K562 (cell line): ENCODE measurements at regions not wholly inside any gene's neighbourhood (a gene's known extent, or its start where the extent isn't known, plus 50 kb on each side); places are given as distances from the start of the nearest gene placed in this dataset.

ENCODE experiments used
- ATAC-seq: fragments of 200-7000 bp; cut with Tn5 transposase; 3 replicates; pipeline ENCODE4 v1.9.1; 2020; ENCODE audit warnings: moderate library complexity
- BruUV-seq: library from RNA; stranded (reverse); fragments of 400-500 nt; replicated peaks from 2 replicates; lab custom pipeline; 2021; lab: Mats Ljungman, UMichigan
- CTCF ChIA-PET: fragments of 300-600 bp; formaldehyde crosslinking; extraction: SDS; loops from one replicate; lab custom pipeline; 2021; ENCODE audit warnings: low intra/inter-chr PET ratio; lab: Yijun Ruan, JAX
- POLR2A ChIA-PET: fragments of 300-600, 350-650 bp; sonication (Branson Sonifier 250); formaldehyde crosslinking; extraction: SDS; loops from one replicate; lab custom pipeline; 2021; ENCODE audit warnings: antibody characterized with exemption, inconsistent platforms; lab: Yijun Ruan, JAX
- DNase-seq, 4 experiments: peaks; one replicate each; pipeline versions ENCODE4 v3.0.0 to v3.0.0-alpha.2; 2011 to 2018; ENCODE audit warnings: low spot score in 3 of 4, mixed read lengths in 3 of 4; ENCODE audit errors: extremely low read depth in 1 of 4
- FAIRE-seq: peaks from 2 replicates; lab custom pipeline; 2011; peaks lifted over from hg19 to GRCh38; lab: Jason Lieb, UNC
- H2AFZ ChIP-seq: 2 replicates; pipeline ENCODE4 v1.6.0; 2011; ENCODE audit warnings: low read depth, low read length, control low read depth, inconsistent platforms
- H3K27ac ChIP-seq: fragments of 200-600 bp; 3 replicates; pipeline ENCODE4 v1.8.0; 2011; ENCODE audit warnings: low read depth, mild to moderate bottlenecking, control low read depth, inconsistent platforms, low read length, moderate library complexity, mixed read lengths; ENCODE audit errors: extremely low read depth
- H3K27me3 ChIP-seq, 2 experiments: fragments of 300-600 bp in 1 of 2; 2 replicates in 1 of 2; 3 replicates in 1 of 2; pipeline versions ENCODE4 v1.6.0 to v1.8.0; 2011; ENCODE audit warnings: inconsistent platforms in 2 of 2, low read length in 2 of 2, mild to moderate bottlenecking in 1 of 2, mixed read lengths in 1 of 2, moderate library complexity in 1 of 2; ENCODE audit not compliant: control insufficient read depth in 2 of 2, insufficient read depth in 2 of 2
- H3K36me3 ChIP-seq: fragments of 300-600 bp; 3 replicates; pipeline ENCODE4 v1.8.0; 2011; ENCODE audit warnings: mild to moderate bottlenecking, low read length, inconsistent platforms; ENCODE audit not compliant: control insufficient read depth, insufficient read depth
- H3K4me1 ChIP-seq, 2 experiments: fragments of 200-600 bp in 1 of 2; replicated peaks in 1 of 2; 2 replicates in 1 of 2; 3 replicates in 1 of 2; pipeline versions ENCODE4 v1.5.1 to v1.8.0; 2011; ENCODE audit warnings: inconsistent platforms in 2 of 2, low read length in 2 of 2, mild to moderate bottlenecking in 1 of 2, mixed read lengths in 1 of 2, moderate library complexity in 1 of 2; ENCODE audit not compliant: control insufficient read depth in 2 of 2, insufficient read depth in 2 of 2
- H3K4me2 ChIP-seq: 2 replicates; pipeline ENCODE4 v1.6.1; 2011; ENCODE audit warnings: low read length, control low read depth, inconsistent platforms, mixed read lengths; ENCODE audit not compliant: insufficient read depth
- H3K4me3 ChIP-seq: fragments of 200-600 bp; sonication (generic), shearing (Covaris generic); 2 replicates; pipeline ENCODE4 v1.5.1; 2016; ENCODE audit warnings: control low read depth, inconsistent platforms
- H3K79me2 ChIP-seq: fragments of 200-600 bp; 3 replicates; pipeline ENCODE4 v1.8.0; 2011; ENCODE audit warnings: low read length, inconsistent platforms; ENCODE audit not compliant: control insufficient read depth, insufficient read depth
- H3K9ac ChIP-seq, 2 experiments: 2 replicates each; pipeline versions ENCODE4 v1.6.0 to v1.6.1; 2011; ENCODE audit warnings: low read depth in 2 of 2, low read length in 2 of 2, control low read depth in 1 of 2, inconsistent platforms in 1 of 2, mild to moderate bottlenecking in 1 of 2, mixed read lengths in 1 of 2; ENCODE audit not compliant: insufficient read depth in 1 of 2
- H3K9me1 ChIP-seq: one replicate; pipeline ENCODE4 v1.6.0; 2011; ENCODE audit warnings: inconsistent platforms, mild to moderate bottlenecking, low read length, moderate library complexity; ENCODE audit not compliant: control insufficient read depth, insufficient read depth
- H3K9me3 ChIP-seq: replicated peaks from 2 replicates; pipeline ENCODE4 v1.5.1; 2011; ENCODE audit warnings: low read depth, low read length, inconsistent platforms; ENCODE audit not compliant: control insufficient read depth, insufficient read depth
- H4K20me1 ChIP-seq: replicated peaks from 2 replicates; pipeline ENCODE4 v1.6.1; 2011; ENCODE audit warnings: low read length, inconsistent platforms, mixed read lengths; ENCODE audit not compliant: control insufficient read depth, insufficient read depth
- CHD4 ChIP-seq: fragments of 200-600 bp; sonication (generic); IDR thresholded peaks from 3 replicates; pipeline ENCODE4 v1.6.1; 2012; ENCODE audit warnings: low read depth, mild to moderate bottlenecking, mixed read lengths, low read length, inconsistent platforms; ENCODE audit not compliant: insufficient read depth, insufficient replicate concordance, poor library complexity, severe bottlenecking
- DMBX1 ChIP-seq: fragments of 250-450 bp; sonication (Bioruptor Pico); IDR thresholded peaks from 2 replicates; pipeline ENCODE4 v1.8.0; 2022; ENCODE audit warnings: inconsistent platforms, mild to moderate bottlenecking, moderate library complexity, borderline replicate concordance
- FOXM1 ChIP-seq, 2 experiments: fragments of 450-650 bp in 1 of 2; sonication (generic) in 1 of 2; formaldehyde crosslinking in 1 of 2; IDR thresholded peaks; 2 replicates each; pipeline versions ENCODE4 v1.6.1 to v1.9.0; 2017 to 2022; ENCODE audit warnings: low read depth in 2 of 2, mild to moderate bottlenecking in 2 of 2, missing genetic modification reagents in 1 of 2, moderate library complexity in 1 of 2
- GTF2E2 ChIP-seq: fragments of 200-800 bp; sonication (Bioruptor generic); IDR thresholded peaks from 2 replicates; pipeline ENCODE4 v1.6.1; 2016; ENCODE audit warnings: missing genetic modification characterization, missing compliant biosample characterization
- HLTF ChIP-seq: fragments of 450-650 bp; IDR thresholded peaks from 2 replicates; pipeline ENCODE4 v1.6.1; 2016
- HMGN3 ChIP-seq: IDR thresholded peaks from 2 replicates; pipeline ENCODE4 v1.6.1; 2011; ENCODE audit warnings: borderline replicate concordance, low read depth, mild to moderate bottlenecking, mixed read lengths, low read length; ENCODE audit not compliant: insufficient read length; ENCODE audit errors: extremely low read depth
- HOMEZ ChIP-seq: fragments of 250-450 bp; sonication (Bioruptor Pico); IDR thresholded peaks from 2 replicates; pipeline ENCODE4 v1.4.0; 2020; ENCODE audit warnings: mild to moderate bottlenecking, moderate library complexity
- MYBL2 ChIP-seq, 2 experiments: fragments of 450-650 bp in 1 of 2; sonication (generic) in 1 of 2; formaldehyde crosslinking in 1 of 2; IDR thresholded peaks; 2 replicates each; pipeline versions ENCODE4 v1.6.1 to v1.8.1; 2017 to 2022; ENCODE audit warnings: borderline replicate concordance in 1 of 2, inconsistent platforms in 1 of 2, low read depth in 1 of 2, mild to moderate bottlenecking in 1 of 2, missing genetic modification reagents in 1 of 2, moderate library complexity in 1 of 2
- ZSCAN32 ChIP-seq: fragments of 450-650 bp; formaldehyde crosslinking; IDR thresholded peaks from 2 replicates; pipeline ENCODE4 v1.4.0; 2020; ENCODE audit warnings: mild to moderate bottlenecking, moderate library complexity
- WGBS: fragments of 100-300 bp; shearing (Covaris generic); methylation state at CpG from one replicate; pipeline ENCODE4 v1.1.6; 2016; ENCODE audit warnings: low coverage, mixed read lengths; ENCODE audit not compliant: insufficient coverage; ENCODE audit errors: missing lambda C conversion rate; 5-methylcytosine and 5-hydroxymethylcytosine counted together
- in situ Hi-C: fragments of 300-500 bp; cut with MboI; formaldehyde crosslinking; loops from 4 replicates; pipeline ENCODE4 v1.15.0; 2018; ENCODE audit warnings: inconsistent platforms, mixed read lengths
- intact Hi-C: fragments of 100-400 bp; cut with micrococcal nuclease; formaldehyde crosslinking; loops from 2 replicates; pipeline ENCODE4 v1.14.2; 2022
- TF ChIP-seq, protein P1 (sequence below): fragments of 250-450 bp; sonication (Bioruptor Pico); IDR thresholded peaks from 2 replicates; pipeline ENCODE4 v1.9.0; 2021; ENCODE audit warnings: mild to moderate bottlenecking

- no TSS peak for BruUV-seq
- Histone ChIP-seq H3K4me3 (no peak overlapping the region), H3K79me2 (no peaks in the 10 kb centered on the region), H3K27me3 (no peaks in the 10 kb centered on the region), H3K9ac (no peak overlapping the region), H3K9me1 (no peaks in the 10 kb centered on the region), H3K4me1 (no peaks in the 10 kb centered on the region), H4K20me1 (no peaks in the 10 kb centered on the region), H3K36me3 (no peaks in the 10 kb centered on the region), H3K4me2 (no peak overlapping the region), H2AFZ (no peak overlapping the region), H3K27ac (no peak overlapping the region), H3K9me3 (no peaks in the 10 kb centered on the region)
- FAIRE-seq: no peak
- POLR2A ChIA-PET: no interaction called here
- no peak for TF ChIP-seq HLTF
- no peak for TF ChIP-seq GTF2E2
- TF ChIP-seq DMBX1 (CRISPR knock-in tag): no peak
- TF ChIP-seq CHD4: no peak
- TF ChIP-seq HOMEZ: no peak
- TF ChIP-seq, protein P1, sequence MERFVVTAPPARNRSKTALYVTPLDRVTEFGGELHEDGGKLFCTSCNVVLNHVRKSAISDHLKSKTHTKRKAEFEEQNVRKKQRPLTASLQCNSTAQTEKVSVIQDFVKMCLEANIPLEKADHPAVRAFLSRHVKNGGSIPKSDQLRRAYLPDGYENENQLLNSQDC: no peak
- no peak for TF ChIP-seq MYBL2 (IDR thresholded peaks at IDR 0.05; ENCODE audit: low read depth)
- TF ChIP-seq MYBL2 (CRISPR knock-in tag; IDR thresholded peaks at IDR 0.05; ENCODE audit: borderline replicate concordance): no peak
- no peak for TF ChIP-seq HMGN3
- TF ChIP-seq FOXM1 (IDR thresholded peaks at IDR 0.05; ENCODE audit: low read depth): no peak
- no peak for TF ChIP-seq FOXM1 (CRISPR knock-in tag; IDR thresholded peaks at IDR 0.05; ENCODE audit: low read depth)
- no peak for TF ChIP-seq ZSCAN32 (CRISPR knock-in tag)
- CTCF ChIA-PET: no interaction called here
- intact Hi-C loops (no loop called here), in situ Hi-C loops (no loop called here)
- 0% methylated on average over 3 of the region's 3 CpGs for WGBS
- ATAC-seq: no peak
- DNase-seq: no peak
Observed at GRCh38 chrX:95733426-95733825, 951.2 kb upstream of the DIAPH2 start.
